Kidney epithelial cell (primary cell): ENCODE measurements at regions not wholly inside any gene's neighbourhood (a gene's known extent, or its start where the extent isn't known, plus 50 kb on each side); places are given as distances from the start of the nearest gene placed in this dataset.

Experiments
- DNase-seq: peaks from one replicate; pipeline ENCODE4 v3.0.0-alpha.2; 2010; ENCODE audit warnings: low read depth
- H3K27me3 ChIP-seq: 2 replicates; pipeline ENCODE4 v1.6.0; 2011; ENCODE audit warnings: low read length; ENCODE audit not compliant: control insufficient read depth, insufficient read depth
- H3K36me3 ChIP-seq: 2 replicates; pipeline ENCODE4 v1.5.1; 2011; ENCODE audit warnings: low read length; ENCODE audit not compliant: control insufficient read depth, insufficient read depth
- H3K4me3 ChIP-seq: 2 replicates; pipeline ENCODE4 v1.5.1; 2011; ENCODE audit warnings: low read depth, mild to moderate bottlenecking, control low read depth, low read length
- CTCF ChIP-seq: IDR thresholded peaks from 2 replicates; pipeline ENCODE4 v1.5.1; 2011; ENCODE audit warnings: mild to moderate bottlenecking, moderate library complexity, low read length, control low read depth, inconsistent platforms; ENCODE audit not compliant: insufficient read depth, poor library complexity, severe bottlenecking

- Histone ChIP-seq H3K36me3 (no peaks in the 10 kb centered on the region), H3K27me3 (no peaks in the 10 kb centered on the region), H3K4me3 (no peak overlapping the region)
- DNase-seq = no peak
- no peak for TF ChIP-seq CTCF
These were observed 50.2 kb upstream of the MME start for GRCh38 chr3:155029941-155030340.

GRCh38 chr3:155026999-155027591 is 53.0 kb upstream of the MME start:
- Histone ChIP-seq H3K4me3 (no peak overlapping the region), H3K27me3 (no peaks in the 10 kb centered on the region), H3K36me3 (no peaks in the 10 kb centered on the region)
- no peak for DNase-seq
- no peak for TF ChIP-seq CTCF

- no peak for DNase-seq
- Histone ChIP-seq H3K27me3 (no peaks in the 10 kb centered on the region), H3K36me3 (no peaks in the 10 kb centered on the region)
These were observed 56.0 kb upstream of the MME start for GRCh38 chr3:155024006-155024638.

GRCh38 chr3:155022896-155023295 is 57.2 kb upstream of the MME start:
- no peak for TF ChIP-seq CTCF
- Histone ChIP-seq H3K36me3 (no peaks in the 10 kb centered on the region), H3K27me3 (no peaks in the 10 kb centered on the region), H3K4me3 (no peak overlapping the region)
- DNase-seq = no peak

More at GRCh38 chr3:155024006-155024638, 56.0 kb upstream of the MME start:
- TF ChIP-seq CTCF = no peak
- no peak overlapping the region for H3K4me3 ChIP-seq

- Histone ChIP-seq H3K4me3 (no peak overlapping the region), H3K36me3 (no peaks in the 10 kb centered on the region), H3K27me3 (no peaks in the 10 kb centered on the region)
- TF ChIP-seq CTCF = no peak
- DNase-seq = no peak
These were observed 60.5 kb upstream of the MME start for GRCh38 chr3:155019575-155019974.
